Gastroesophageal sphincter (tissue), 3 donors: ENCODE measurements at regions not wholly inside any gene's neighbourhood (a gene's known extent, or its start where the extent isn't known, plus 50 kb on each side); places are given as distances from the start of the nearest gene placed in this dataset.

Experiments used
- CTCF ChIP-seq, 4 experiments: fragments of 200-600 bp in 2 of 4; fragments of 450-650 bp in 2 of 4; sonication (generic) in 1 of 4; IDR thresholded peaks; one replicate each; pipeline ENCODE4 v1.5.1; 2017 to 2019; ENCODE audit warnings: antibody characterized with exemption in 4 of 4, mild to moderate bottlenecking in 2 of 4, moderate library complexity in 2 of 4
- EP300 ChIP-seq: sonication (generic); formaldehyde crosslinking; IDR thresholded peaks from one replicate; pipeline ENCODE4 v1.6.1; 2017; ENCODE audit warnings: antibody characterized with exemption, mild to moderate bottlenecking
- POLR2A ChIP-seq, 2 donors: fragments of 450-650 bp; IDR thresholded peaks; one replicate each; pipeline ENCODE4 v1.6.1; 2017; ENCODE audit warnings: antibody characterized with exemption in 2 of 2, mild to moderate bottlenecking in 2 of 2, moderate library complexity in 1 of 2

DNA sequence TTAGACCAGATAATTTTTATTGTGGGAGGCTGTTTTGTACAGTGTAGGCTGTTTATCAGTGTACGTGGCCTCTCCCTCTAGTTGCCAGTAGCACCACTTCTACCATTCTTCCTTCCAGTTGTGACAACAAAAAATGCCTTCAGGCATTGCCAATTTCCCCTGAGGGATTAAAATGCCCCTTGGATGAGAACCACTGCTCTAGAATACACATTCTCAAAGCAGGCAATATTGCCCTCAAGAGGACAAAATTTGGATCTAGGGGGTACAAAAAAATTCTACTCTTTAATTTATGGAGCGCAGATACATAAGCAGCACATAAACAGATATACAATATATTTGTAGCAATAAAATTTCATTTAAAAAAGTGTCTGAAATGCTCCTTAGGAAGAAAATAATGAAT lies 674.6 kb downstream of the PTPRC start:
- TF ChIP-seq POLR2A (IDR thresholded peaks at IDR 0.05) (no peak), EP300 (no peak), CTCF (IDR thresholded peaks at IDR 0.05) (no peak)
